OCI-LY7 (cell line): ENCODE measurements at regions not wholly inside any gene's neighbourhood (a gene's known extent, or its start where the extent isn't known, plus 50 kb on each side); places are given as distances from the start of the nearest gene placed in this dataset.

ENCODE experiments used
- BruUV-seq: library from RNA; stranded (reverse); fragments of 400-500 nt; replicated peaks from 2 replicates; lab custom pipeline; 2021; lab: Mats Ljungman, UMichigan
- CTCF ChIA-PET: fragments of 300-600 bp; sonication (Branson Sonifier 250); formaldehyde crosslinking; loops from one replicate; lab custom pipeline; 2022; ENCODE audit warnings: antibody characterized with exemption; ENCODE audit not compliant: unreplicated experiment; lab: Charles Lee
- POLR2A ChIA-PET: fragments of 300-600 bp; sonication (Branson Sonifier 250); formaldehyde crosslinking; loops from one replicate; lab custom pipeline; 2022; ENCODE audit warnings: antibody characterized with exemption; lab: Charles Lee
- DNase-seq: peaks from one replicate; pipeline ENCODE4 v3.0.0-alpha.2; 2015; ENCODE audit warnings: low spot score
- H2AFZ ChIP-seq: fragments of 200-600 bp; sonication (generic), shearing (Covaris generic); 2 replicates; pipeline ENCODE4 v1.6.1; 2014; ENCODE audit warnings: mild to moderate bottlenecking, antibody characterized with exemption, low read length, moderate library complexity
- H3K27ac ChIP-seq: fragments of 200-600 bp; sonication (generic); 2 replicates; pipeline ENCODE4 v1.5.1; 2014; ENCODE audit warnings: mixed run types, low read depth, mild to moderate bottlenecking, moderate library complexity, low read length, inconsistent platforms; ENCODE audit not compliant: poor library complexity, severe bottlenecking
- H3K36me3 ChIP-seq: fragments of 200-600 bp; sonication (generic); 2 replicates; pipeline ENCODE4 v1.6.1; 2014; ENCODE audit warnings: mild to moderate bottlenecking, antibody characterized with exemption, low read length, moderate library complexity, mixed read lengths; ENCODE audit not compliant: insufficient read depth
- H3K4me1 ChIP-seq: fragments of 200-600 bp; sonication (generic); 2 replicates; pipeline ENCODE4 v1.5.1; 2014; ENCODE audit warnings: mild to moderate bottlenecking, low read length; ENCODE audit not compliant: insufficient read depth, poor library complexity, severe bottlenecking
- H3K4me2 ChIP-seq: fragments of 200-600 bp; sonication (generic); 2 replicates; pipeline ENCODE4 v1.6.1; 2014; ENCODE audit warnings: mild to moderate bottlenecking, low read length
- H3K4me3 ChIP-seq: fragments of 200-600 bp; sonication (generic); 2 replicates; pipeline ENCODE4 v1.5.1; 2014; ENCODE audit warnings: mild to moderate bottlenecking, low read depth, low read length; ENCODE audit not compliant: poor library complexity, severe bottlenecking
- H3K79me2 ChIP-seq: fragments of 200-600 bp; sonication (generic); 2 replicates; pipeline ENCODE4 v1.6.1; 2016; ENCODE audit warnings: low read depth, mild to moderate bottlenecking, low read length, moderate library complexity, mixed read lengths; ENCODE audit not compliant: insufficient read depth
- H3K9me2 ChIP-seq: fragments of 200-600 bp; sonication (generic); 2 replicates; pipeline ENCODE4 v1.6.1; 2016; ENCODE audit warnings: mild to moderate bottlenecking, low read length, mixed read lengths; ENCODE audit not compliant: insufficient read depth
- H3K9me3 ChIP-seq: fragments of 200-600 bp; sonication (generic); 2 replicates; pipeline ENCODE4 v1.6.1; 2014; ENCODE audit warnings: mild to moderate bottlenecking, mixed run types, low read length, mixed read lengths
- H4K20me1 ChIP-seq: fragments of 200-600 bp; sonication (generic); 2 replicates; pipeline ENCODE4 v1.6.1; 2014; ENCODE audit warnings: mild to moderate bottlenecking, antibody characterized with exemption, low read length, moderate library complexity, mixed read lengths; ENCODE audit not compliant: insufficient read depth
- EZH2phosphoT487 ChIP-seq: fragments of 200-600 bp; sonication (generic); IDR thresholded peaks from 2 replicates; pipeline ENCODE4 v1.6.1; 2018; ENCODE audit warnings: low read depth, borderline replicate concordance, mild to moderate bottlenecking, mixed run types, antibody characterized with exemption, low read length, moderate library complexity, mixed read lengths
- intact Hi-C: fragments of 100-400 bp; cut with micrococcal nuclease; formaldehyde crosslinking; loops from one replicate; pipeline ENCODE4 v1.10.0; 2022; ENCODE audit not compliant: unreplicated experiment
- TF ChIP-seq, protein P1 (sequence below): fragments of 200-600 bp; sonication (generic); conservative IDR thresholded peaks from 2 replicates; pipeline ENCODE4 v1.5.1; 2014; ENCODE audit warnings: mild to moderate bottlenecking, antibody characterized with exemption, low read length, moderate library complexity, mixed read lengths

DNA sequence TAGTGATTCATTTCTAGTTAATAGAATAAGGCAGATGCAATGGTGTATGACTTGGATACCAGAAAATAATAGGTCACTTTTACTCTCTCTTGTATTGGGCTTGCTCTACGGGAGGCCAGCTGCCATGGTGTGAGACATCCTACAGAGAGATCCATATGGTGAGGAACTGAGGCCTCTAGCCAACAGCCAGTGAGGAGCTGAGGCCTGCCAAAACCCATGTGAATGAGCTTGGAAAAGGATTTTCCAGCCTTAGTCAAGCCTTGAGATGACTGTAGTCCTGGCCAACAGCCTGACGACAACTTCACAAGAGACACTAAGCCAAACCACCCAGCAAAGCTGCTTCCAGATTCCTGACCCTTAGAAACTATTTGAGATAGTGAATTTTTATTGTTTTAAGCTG is 1300.2 kb downstream of the RAPGEF2 start:
- no peaks in the 10 kb centered on the region for H3K4me1 ChIP-seq
- H3K4me2 ChIP-seq: no peak overlapping the region
- no peak overlapping the region for H3K4me3 ChIP-seq
- H3K27ac ChIP-seq: no peak overlapping the region
- no TSS peak for BruUV-seq
- TF ChIP-seq, protein P1, sequence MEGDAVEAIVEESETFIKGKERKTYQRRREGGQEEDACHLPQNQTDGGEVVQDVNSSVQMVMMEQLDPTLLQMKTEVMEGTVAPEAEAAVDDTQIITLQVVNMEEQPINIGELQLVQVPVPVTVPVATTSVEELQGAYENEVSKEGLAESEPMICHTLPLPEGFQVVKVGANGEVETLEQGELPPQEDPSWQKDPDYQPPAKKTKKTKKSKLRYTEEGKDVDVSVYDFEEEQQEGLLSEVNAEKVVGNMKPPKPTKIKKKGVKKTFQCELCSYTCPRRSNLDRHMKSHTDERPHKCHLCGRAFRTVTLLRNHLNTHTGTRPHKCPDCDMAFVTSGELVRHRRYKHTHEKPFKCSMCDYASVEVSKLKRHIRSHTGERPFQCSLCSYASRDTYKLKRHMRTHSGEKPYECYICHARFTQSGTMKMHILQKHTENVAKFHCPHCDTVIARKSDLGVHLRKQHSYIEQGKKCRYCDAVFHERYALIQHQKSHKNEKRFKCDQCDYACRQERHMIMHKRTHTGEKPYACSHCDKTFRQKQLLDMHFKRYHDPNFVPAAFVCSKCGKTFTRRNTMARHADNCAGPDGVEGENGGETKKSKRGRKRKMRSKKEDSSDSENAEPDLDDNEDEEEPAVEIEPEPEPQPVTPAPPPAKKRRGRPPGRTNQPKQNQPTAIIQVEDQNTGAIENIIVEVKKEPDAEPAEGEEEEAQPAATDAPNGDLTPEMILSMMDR: no peak
- no peak for TF ChIP-seq EZH2phosphoT487
- H4K20me1 ChIP-seq: no peaks in the 10 kb centered on the region
- H3K9me2 ChIP-seq: no peaks in the 10 kb centered on the region; the same call in 1 of the 2 replicates
- no peaks in the 10 kb centered on the region for H3K79me2 ChIP-seq
- intact Hi-C loops: no loop called here
- no peaks in the 10 kb centered on the region for H3K9me3 ChIP-seq
- POLR2A ChIA-PET: no interaction called here
- DNase-seq: no peak
- no peaks in the 10 kb centered on the region for H3K36me3 ChIP-seq
- CTCF ChIA-PET: no interaction called here
- no peak overlapping the region for H2AFZ ChIP-seq

DNA sequence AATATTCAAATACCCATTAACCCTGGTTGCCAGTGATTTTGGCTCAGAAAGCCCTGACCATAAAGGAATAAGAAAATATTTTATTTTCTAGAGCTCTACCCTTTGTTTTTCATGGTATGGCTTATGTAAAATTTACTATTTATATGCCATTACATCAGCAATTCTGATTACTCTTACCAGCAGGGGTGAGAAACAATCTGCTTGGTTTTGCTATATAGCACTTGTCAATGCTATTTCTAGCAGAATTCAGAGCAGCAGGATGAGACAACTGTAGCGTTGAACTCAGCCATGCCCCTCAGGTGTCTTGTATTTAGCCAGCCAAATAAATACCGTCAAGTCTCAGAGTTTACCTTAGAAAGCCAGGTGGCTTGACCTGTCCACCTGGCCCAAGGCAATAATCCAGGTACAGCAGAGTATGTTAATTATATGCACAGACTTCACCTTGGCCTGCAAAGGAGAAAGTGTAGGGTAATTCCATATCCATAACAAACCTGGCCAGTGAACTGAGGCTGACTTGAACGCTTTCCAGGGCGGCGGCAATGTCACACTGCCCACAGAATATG is 1303.5 kb downstream of the RAPGEF2 start:
- POLR2A ChIA-PET: no interaction called here
- no TSS peak for BruUV-seq

DNA sequence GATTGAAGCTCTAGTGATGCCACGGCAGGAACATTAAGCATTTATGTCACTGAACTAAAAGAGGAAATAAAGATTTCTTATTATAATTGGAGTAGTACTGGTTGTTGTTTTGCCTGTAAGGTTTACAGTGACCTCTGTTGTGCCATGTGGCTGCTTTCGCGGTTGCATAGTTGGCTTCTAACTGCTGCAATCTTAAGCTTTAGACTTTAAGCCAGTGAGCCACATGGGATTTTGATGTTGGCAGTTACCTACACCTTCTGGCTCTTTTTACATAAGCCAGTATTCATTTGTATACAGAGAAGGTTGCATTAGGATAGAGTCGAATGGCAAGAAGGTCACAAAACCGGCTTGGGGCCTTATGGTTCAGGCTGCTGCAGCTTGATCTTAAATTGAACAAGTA is 1311.6 kb downstream of the RAPGEF2 start:
- ChIA-PET POLR2A (no interaction called here), CTCF (no interaction called here)
- H2AFZ ChIP-seq: no peak overlapping the region
- no peaks in the 10 kb centered on the region for H3K36me3 ChIP-seq
- no peaks in the 10 kb centered on the region for H3K9me3 ChIP-seq
- intact Hi-C loops: no loop called here
- no peaks in the 10 kb centered on the region for H3K9me2 ChIP-seq
- TF ChIP-seq, protein P1: no peak
- TF ChIP-seq EZH2phosphoT487: no peak
- H3K4me1 ChIP-seq: no peaks in the 10 kb centered on the region
- no peaks in the 10 kb centered on the region for H3K79me2 ChIP-seq
- H3K4me2 ChIP-seq: no peak overlapping the region
- no TSS peak for BruUV-seq
- no peak overlapping the region for H3K4me3 ChIP-seq
- DNase-seq: no peak
- H3K27ac ChIP-seq: no peak overlapping the region
- no peaks in the 10 kb centered on the region for H4K20me1 ChIP-seq

More for the DNA sequence above, 1303.5 kb downstream of the RAPGEF2 start:
- no peaks in the 10 kb centered on the region for H3K79me2 ChIP-seq
- intact Hi-C loops: no loop called here
- CTCF ChIA-PET: no interaction called here
- H3K4me3 ChIP-seq: no peak overlapping the region
- TF ChIP-seq, protein P1: no peak
- TF ChIP-seq EZH2phosphoT487: no peak
- H3K27ac ChIP-seq: no peak overlapping the region
- H3K9me3 ChIP-seq: no peaks in the 10 kb centered on the region
- no peak overlapping the region for H3K4me2 ChIP-seq
- no peaks in the 10 kb centered on the region for H3K36me3 ChIP-seq
- no peaks in the 10 kb centered on the region for H4K20me1 ChIP-seq
- no peak for DNase-seq
- no peaks in the 10 kb centered on the region for H3K4me1 ChIP-seq
- H3K9me2 ChIP-seq: no peaks in the 10 kb centered on the region; the same call in 1 of the 2 replicates
- H2AFZ ChIP-seq: no peak overlapping the region
